Heart right ventricle (tissue), 16 donors: ENCODE measurements at regions not wholly inside any gene's neighbourhood (a gene's known extent, or its start where the extent isn't known, plus 50 kb on each side); places are given as distances from the start of the nearest gene placed in this dataset.

Experiments used
- ATAC-seq, 8 donors: fragments of 200-7000 bp; cut with Tn5 transposase; one replicate each; pipeline ENCODE4 v1.9.1; 2020; ENCODE audit warnings: mild to moderate bottlenecking in 8 of 8, moderate library complexity in 8 of 8, moderate number of reproducible peaks in 1 of 8
- DNase-seq, 2 donors: peaks; one replicate each; pipeline ENCODE4 v3.0.0-alpha.2; 2020
- H3K27ac ChIP-seq, 10 donors: fragments of 200-600 bp; sonication (generic) in 2 of 10; one replicate each; pipeline versions ENCODE4 v1.5.0 to v1.8.0; 2020 to 2022; ENCODE audit warnings: mild to moderate bottlenecking in 3 of 10
- H3K27me3 ChIP-seq, 7 donors: fragments of 200-600 bp; one replicate each; pipeline ENCODE4 v1.8.0; 2021 to 2022; ENCODE audit warnings: mild to moderate bottlenecking in 2 of 7
- H3K36me3 ChIP-seq, 9 donors: fragments of 200-600 bp; sonication (generic) in 1 of 9; one replicate each; pipeline versions ENCODE4 v1.5.0 to v1.8.0; 2020 to 2022; ENCODE audit warnings: mild to moderate bottlenecking in 2 of 9
- H3K4me1 ChIP-seq, 9 donors: fragments of 200-600 bp; sonication (generic) in 1 of 9; one replicate each; pipeline versions ENCODE4 v1.5.0 to v1.8.0; 2020 to 2022; ENCODE audit warnings: mild to moderate bottlenecking in 4 of 9
- H3K4me3 ChIP-seq, 10 donors: fragments of 200-600 bp; sonication (generic) in 2 of 10; one replicate each; pipeline versions ENCODE4 v1.5.0 to v1.8.0; 2020 to 2022; ENCODE audit warnings: mild to moderate bottlenecking in 7 of 10, moderate library complexity in 2 of 10
- H3K9me3 ChIP-seq, 11 donors: fragments of 200-600 bp in 10 of 11; sonication (generic) in 2 of 11; one replicate each; pipeline versions ENCODE4 v1.5.0 to v1.8.0; 2013 to 2022; ENCODE audit warnings: mild to moderate bottlenecking in 2 of 11, control low read depth in 1 of 11, moderate library complexity in 1 of 11
- CTCF ChIP-seq, 9 donors: fragments of 200-600 bp; sonication (generic) in 2 of 9; IDR thresholded peaks; one replicate each; pipeline versions ENCODE4 v1.5.0 to v1.8.0; 2021 to 2022; ENCODE audit warnings: antibody characterized with exemption in 9 of 9, mild to moderate bottlenecking in 5 of 9, moderate library complexity in 1 of 9
- WGBS, 2 donors: extraction: QIAGEN DNeasy Blood & Tissue Kit; methylation state at CpG; one replicate each; pipeline ENCODE4 v1.1.7; 2013; ENCODE audit warnings: inconsistent platforms in 1 of 2; 5-methylcytosine and 5-hydroxymethylcytosine counted together
- intact Hi-C, 10 donors: fragments of 100-400 bp; cut with DNase I; formaldehyde crosslinking; loops; one replicate each; pipeline versions ENCODE4 v1.11.1 to v1.14.2; 2022
- donor health status: Arrhythmogenic right ventricular cardiomyopathy.
- donor health status: ischemic (EF 13 %, LVEDD 7.1; RV severe dilation, severe dysfunction).
- donor health status: healthy with polysubstance abuse.
- donor health status: DM: no; HTN: yes; CAD: no.
- donor health status: DM: no; HTN: no; CAD: no.
- donor health status: ischemic (EF 25% LVEDD 6.9; RV normal size, moderate dysfunction).
- donor health status: ischemic (EF 25% LVEDD 5.7; RV mildly dilated, moderate dysfunction).
- donor health status: healthy.
- donor health status: DM: yes; HTN: yes; CAD: no.
- donor health status: Ischemic cardiomyopathy.
- donor health status: ischemic (EF 35%, LVEDD 5.7; RV mildly dilated, moderate dysfunction).
- donor health status: nonischemic (EF 11% LVEDD 7.7; RV severe dilation, severe dysfunction).
- donor health status: DM: yes; HTN: yes; CAD: no.
- donor health status: PGD.
- donor health status: ischemic (EF 29% LVEDD 5.4; RV normal size, mild dysfunction).
- donor health status: nonischemic (EF 23%, LVEDD 6.1; RV moderate dilation, normal function).

- DNase-seq (no peak), ATAC-seq (no peak)
- H3K27ac ChIP-seq: no peak overlapping the region
- intact Hi-C loops: loop anchor here in 2 of 10 donors (10.0 kb wide), 2 partner anchors 354 to 654 kb away; no protein-coding TSS in a partner anchor
- H3K4me3 ChIP-seq: no peak overlapping the region
- 82 to 85% methylated on average over 3 of the region's 3 CpGs for WGBS, 2 donors
- H3K36me3 ChIP-seq: no peaks in the 10 kb centered on the region
- H3K27me3 ChIP-seq: peaks cover 0 to 22% (median 0%) of the 10 kb centered on the region in 7 donors
- H3K4me1 ChIP-seq: no peaks in the 10 kb centered on the region
- no peaks in the 10 kb centered on the region for H3K9me3 ChIP-seq
- no peak for TF ChIP-seq CTCF (IDR thresholded peaks at IDR 0.05)
Observed at GRCh38 chr2:16288371-16289112, 348.2 kb downstream of the MYCN start.

GRCh38 chr2:16287831-16288230 is 347.5 kb downstream of the MYCN start:
- Histone ChIP-seq H3K27me3 (peaks cover 0 to 22% (median 0%) of the 10 kb centered on the region in 7 donors), H3K27ac (no peak overlapping the region), H3K9me3 (no peaks in the 10 kb centered on the region), H3K4me3 (no peak overlapping the region), H3K4me1 (no peaks in the 10 kb centered on the region), H3K36me3 (no peaks in the 10 kb centered on the region)
- intact Hi-C loops: loop anchor here in 2 of 10 donors (10.0 kb wide), 2 partner anchors 353 to 653 kb away; no protein-coding TSS in a partner anchor
- 90 to 98% methylated on average over 3 of the region's 3 CpGs for WGBS, 2 donors
- TF ChIP-seq CTCF (IDR thresholded peaks at IDR 0.05): no peak
- ATAC-seq: no peak
- DNase-seq: no peak

GRCh38 chr2:16287281-16287680 is 346.9 kb downstream of the MYCN start:
- ATAC-seq (no peak), DNase-seq (no peak)
- TF ChIP-seq CTCF (IDR thresholded peaks at IDR 0.05): no peak
- intact Hi-C loops: loop anchor here in 2 of 10 donors (10.0 kb wide), 2 partner anchors 352 to 652 kb away; no protein-coding TSS in a partner anchor
- no peaks in the 10 kb centered on the region for H3K4me1 ChIP-seq
- no peak overlapping the region for H3K27ac ChIP-seq
- H3K27me3 ChIP-seq: peaks cover 0 to 18% (median 0%) of the 10 kb centered on the region in 7 donors
- H3K9me3 ChIP-seq: no peaks in the 10 kb centered on the region
- no peaks in the 10 kb centered on the region for H3K36me3 ChIP-seq
- no peak overlapping the region for H3K4me3 ChIP-seq
- WGBS, 2 donors: 85 to 89% methylated on average over 1 of the region's 1 CpG

GRCh38 chr2:16285813-16286510 is 345.6 kb downstream of the MYCN start:
- TF ChIP-seq CTCF (IDR thresholded peaks at IDR 0.05): no peak
- intact Hi-C loops: loop anchor here in 2 of 10 donors (10.0 kb wide), 2 partner anchors 351 to 651 kb away; no protein-coding TSS in a partner anchor
- no peak for ATAC-seq

More at GRCh38 chr2:16285813-16286510, 345.6 kb downstream of the MYCN start:
- no peaks in the 10 kb centered on the region for H3K36me3 ChIP-seq
- DNase-seq: no peak
- no peak overlapping the region for H3K27ac ChIP-seq
- H3K9me3 ChIP-seq: no peaks in the 10 kb centered on the region
- H3K4me1 ChIP-seq: no peaks in the 10 kb centered on the region
- H3K4me3 ChIP-seq: no peak overlapping the region
- H3K27me3 ChIP-seq: peaks cover 0 to 7% (median 0%) of the 10 kb centered on the region in 7 donors
- 81 to 86% methylated on average over 7 of the region's 7 CpGs for WGBS, 2 donors
